ENCODE measurements at regions not wholly inside any gene's neighbourhood (a gene's known extent, or its start where the extent isn't known, plus 50 kb on each side); places are given as distances from the start of the nearest gene placed in this dataset.
A peak's percentile ranks its signal among the peaks of the same experiment; 100 is the strongest.

GRCh38 chr7:68362745-68363518 lies 1235.3 kb upstream of the AUTS2 start:
- no peaks in the 10 kb centered on the region for H3K79me2 ChIP-seq (ENCODE audit: low read length)
- peaks cover 8% of the 10 kb centered on the region for H3K4me1 ChIP-seq (ENCODE audit: low read length)
- H3K9ac ChIP-seq (ENCODE audit: low read length) = no peak overlapping the region
- no peaks in the 10 kb centered on the region for H3K36me3 ChIP-seq (replicated peaks; ENCODE audit: insufficient read depth, low read length)
- no peak overlapping the region for H2AFZ ChIP-seq (ENCODE audit: low read length)
- no peaks in the 10 kb centered on the region for H4K20me1 ChIP-seq (ENCODE audit: insufficient read depth, low read length)
- DNase-seq = no peak
- no peaks in the 10 kb centered on the region for H3K27me3 ChIP-seq (replicated peaks; ENCODE audit: insufficient read depth, low read length)
- no peak overlapping the region for H3K27ac ChIP-seq (ENCODE audit: low read length)
- TF ChIP-seq EZH2phosphoT487 (IDR thresholded peaks at IDR 0.05; ENCODE audit: low read length) (no peak), CTCF (IDR thresholded peaks at IDR 0.05; ENCODE audit: low read length) (no peak), EZH2 (optimal IDR thresholded peaks at IDR 0.05; ENCODE audit: low read depth, low read length) (no peak)
- no peaks in the 10 kb centered on the region for H3F3A ChIP-seq (ENCODE audit: insufficient read depth, low read length)
- no peaks in the 10 kb centered on the region for H3K9me3 ChIP-seq (replicated peaks; ENCODE audit: insufficient read depth, low read length)
- no peak overlapping the region for H3K4me2 ChIP-seq (ENCODE audit: low read depth, low read length)
- no peak overlapping the region for H3K4me3 ChIP-seq (ENCODE audit: low read length)
- H3K9me2 ChIP-seq (replicated peaks; ENCODE audit: insufficient read depth, low read length) = no peaks in the 10 kb centered on the region

- H3K27ac ChIP-seq (ENCODE audit: low read length) = peak overlapping the region; percentile 55; the same call in 1 of the 2 replicates
- no peak overlapping the region for H3K9ac ChIP-seq (ENCODE audit: low read length)
- H3K27me3 ChIP-seq (replicated peaks; ENCODE audit: insufficient read depth, low read length) = no peaks in the 10 kb centered on the region
- H3K79me2 ChIP-seq (ENCODE audit: low read length) = no peaks in the 10 kb centered on the region
- H3F3A ChIP-seq (ENCODE audit: insufficient read depth, low read length) = no peaks in the 10 kb centered on the region
- H3K9me2 ChIP-seq (replicated peaks; ENCODE audit: insufficient read depth, low read length) = no peaks in the 10 kb centered on the region
- peak overlapping the region; percentile 18; the same call in 1 of the 2 replicates for H2AFZ ChIP-seq (ENCODE audit: low read length)
- H3K4me1 ChIP-seq (ENCODE audit: low read length) = peaks cover 8% of the 10 kb centered on the region
- no peak overlapping the region for H3K4me2 ChIP-seq (ENCODE audit: low read depth, low read length)
- TF ChIP-seq EZH2phosphoT487 (IDR thresholded peaks at IDR 0.05; ENCODE audit: low read length) (no peak), EZH2 (optimal IDR thresholded peaks at IDR 0.05; ENCODE audit: low read depth, low read length) (no peak), CTCF (IDR thresholded peaks at IDR 0.05; ENCODE audit: low read length) (no peak)
- H4K20me1 ChIP-seq (ENCODE audit: insufficient read depth, low read length) = no peaks in the 10 kb centered on the region
- no peaks in the 10 kb centered on the region for H3K9me3 ChIP-seq (replicated peaks; ENCODE audit: insufficient read depth, low read length)
- no peaks in the 10 kb centered on the region for H3K36me3 ChIP-seq (replicated peaks; ENCODE audit: insufficient read depth, low read length)
- DNase-seq = peak; percentile 61
- no peak overlapping the region for H3K4me3 ChIP-seq (ENCODE audit: low read length)
These were observed 1233.2 kb upstream of the AUTS2 start for GRCh38 chr7:68364886-68365625.

- DNase-seq = no peak
- Histone ChIP-seq H3F3A (ENCODE audit: insufficient read depth, low read length) (no peaks in the 10 kb centered on the region; the same call in 1 of the 2 replicates), H3K4me2 (ENCODE audit: low read depth, low read length) (peak overlapping the region; percentile 25; the same call in 1 of the 2 replicates), H3K4me3 (ENCODE audit: low read length) (no peak overlapping the region), H3K9ac (ENCODE audit: low read length) (no peak overlapping the region), H2AFZ (ENCODE audit: low read length) (no peak overlapping the region), H3K27ac (ENCODE audit: low read length) (peak overlapping the region; percentile 41; the same call in 1 of the 2 replicates), H3K79me2 (ENCODE audit: low read length) (no peaks in the 10 kb centered on the region), H3K9me3 (replicated peaks; ENCODE audit: insufficient read depth, low read length) (no peaks in the 10 kb centered on the region), H4K20me1 (ENCODE audit: insufficient read depth, low read length) (no peaks in the 10 kb centered on the region), H3K27me3 (replicated peaks; ENCODE audit: insufficient read depth, low read length) (no peaks in the 10 kb centered on the region), H3K36me3 (replicated peaks; ENCODE audit: insufficient read depth, low read length) (no peaks in the 10 kb centered on the region), H3K9me2 (replicated peaks; ENCODE audit: insufficient read depth, low read length) (no peaks in the 10 kb centered on the region), H3K4me1 (ENCODE audit: low read length) (peaks cover 10% of the 10 kb centered on the region)
- TF ChIP-seq EZH2phosphoT487 (IDR thresholded peaks at IDR 0.05; ENCODE audit: low read length) = no peak
- no peak for TF ChIP-seq EZH2 (optimal IDR thresholded peaks at IDR 0.05; ENCODE audit: low read depth, low read length)
- no peak for TF ChIP-seq CTCF (IDR thresholded peaks at IDR 0.05; ENCODE audit: low read length)
These were observed 1226.3 kb upstream of the AUTS2 start for GRCh38 chr7:68371985-68372384.
